HCT116 (cell line): ENCODE measurements at regions not wholly inside any gene's neighbourhood (a gene's known extent, or its start where the extent isn't known, plus 50 kb on each side); places are given as distances from the start of the nearest gene placed in this dataset.

Experiments used
- ATAC-seq: fragments of 200-7000 bp; cut with Tn5 transposase; 2 replicates; pipeline ENCODE4 v1.9.1; 2020; ENCODE audit warnings: mild to moderate bottlenecking, moderate library complexity
- BruUV-seq: library from RNA; stranded (reverse); fragments of 400-500 nt; replicated peaks from 2 replicates; lab custom pipeline; 2021; lab: Mats Ljungman, UMichigan
- CTCF ChIA-PET: fragments of 300-600 bp; sonication (Branson Sonifier 250); formaldehyde crosslinking; loops from one replicate; lab custom pipeline; 2021; ENCODE audit warnings: antibody characterized with exemption; lab: Charles Lee
- POLR2A ChIA-PET: fragments of 300-600, 350-600 bp; sonication (Branson Sonifier 250); formaldehyde crosslinking; loops from one replicate; lab custom pipeline; 2021; ENCODE audit warnings: antibody characterized with exemption; lab: Charles Lee
- RAD21 ChIA-PET, 2 experiments: fragments of 300-600 bp; sonication (Branson Sonifier 250); formaldehyde crosslinking; loops; one replicate each; lab custom pipeline; 2023; ENCODE audit warnings: low total read pairs in 2 of 2; ENCODE audit not compliant: uncharacterized antibody in 2 of 2, unreplicated experiment in 2 of 2, low non-redundant PET in 1 of 2; lab: Charles Lee
- DNase-seq: peaks from one replicate; pipeline ENCODE4 v3.0.0-alpha.2; 2010; ENCODE audit warnings: low read depth, low spot score
- H2AFZ ChIP-seq: fragments of 200-600 bp; shearing (Covaris generic), sonication (generic); 2 replicates; pipeline ENCODE4 v1.6.1; 2017; ENCODE audit warnings: low read depth, mixed run types, mixed read lengths, antibody characterized with exemption, low read length; ENCODE audit not compliant: poor library complexity, severe bottlenecking
- H3K27ac ChIP-seq: 2 replicates; pipeline ENCODE4 v1.5.1; 2012; ENCODE audit warnings: low read depth, low read length
- H3K27me3 ChIP-seq: fragments of 200-600 bp; sonication (generic); 2 replicates; pipeline ENCODE4 v1.6.1; 2016; ENCODE audit warnings: mixed run types, low read length, mixed read lengths; ENCODE audit not compliant: insufficient read depth
- H3K36me3 ChIP-seq, 2 experiments: fragments of 200-500 bp in 1 of 2; fragments of 200-600 bp in 1 of 2; sonication (Bioruptor generic) in 1 of 2; sonication (generic) in 1 of 2; 2 replicates each; pipeline versions ENCODE4 v1.5.1 to v1.6.1; 2014 to 2016; ENCODE audit warnings: low read length in 2 of 2, inconsistent platforms in 1 of 2, mixed read lengths in 1 of 2, mixed run types in 1 of 2; ENCODE audit not compliant: insufficient read depth in 2 of 2, control insufficient read depth in 1 of 2
- H3K4me1 ChIP-seq, 2 experiments: fragments of 200-600 bp in 1 of 2; sonication (generic) in 1 of 2; 2 replicates each; pipeline versions ENCODE4 v1.5.1 to v1.6.1; 2012 to 2017; ENCODE audit warnings: low read length in 2 of 2, inconsistent platforms in 1 of 2, mild to moderate bottlenecking in 1 of 2, mixed read lengths in 1 of 2, mixed run types in 1 of 2, moderate library complexity in 1 of 2; ENCODE audit not compliant: insufficient read depth in 2 of 2, control insufficient read depth in 1 of 2
- H3K4me2 ChIP-seq: fragments of 200-600 bp; sonication (generic); 2 replicates; pipeline ENCODE4 v1.6.1; 2017; ENCODE audit warnings: mixed run types, low read length, mixed read lengths
- H3K4me3 ChIP-seq, 2 experiments: fragments of 200-600 bp in 1 of 2; sonication (generic) in 1 of 2; replicated peaks in 1 of 2; 2 replicates each; pipeline ENCODE4 v1.5.1; 2011 to 2016; ENCODE audit warnings: low read length in 2 of 2, control low read depth in 1 of 2, low read depth in 1 of 2, mild to moderate bottlenecking in 1 of 2, mixed read lengths in 1 of 2, mixed run types in 1 of 2
- H3K79me2 ChIP-seq: fragments of 200-600 bp; sonication (generic); 2 replicates; pipeline ENCODE4 v1.6.1; 2017; ENCODE audit warnings: mild to moderate bottlenecking, mixed run types, low read length, moderate library complexity, mixed read lengths; ENCODE audit not compliant: insufficient read depth
- H3K9ac ChIP-seq: fragments of 200-600 bp; sonication (generic); 2 replicates; pipeline ENCODE4 v1.6.1; 2016; ENCODE audit warnings: low read length, mixed read lengths
- H3K9me2 ChIP-seq: fragments of 200-600 bp; sonication (generic), shearing (Covaris generic); 2 replicates; pipeline ENCODE4 v1.6.1; 2017; ENCODE audit warnings: mixed run types, mild to moderate bottlenecking, moderate library complexity; ENCODE audit not compliant: insufficient read depth
- H3K9me3 ChIP-seq, 2 experiments: fragments of 200-500 bp in 1 of 2; fragments of 200-600 bp in 1 of 2; sonication (Bioruptor generic) in 1 of 2; sonication (generic) in 1 of 2; 2 replicates each; pipeline ENCODE4 v1.6.1; 2014 to 2017; ENCODE audit warnings: low read length in 2 of 2, mixed read lengths in 2 of 2, inconsistent platforms in 1 of 2, low read depth in 1 of 2, mild to moderate bottlenecking in 1 of 2, mixed run types in 1 of 2, moderate library complexity in 1 of 2; ENCODE audit not compliant: control insufficient read depth in 1 of 2, insufficient read depth in 1 of 2
- H4K20me1 ChIP-seq: fragments of 200-600 bp; sonication (generic), shearing (Covaris generic); 2 replicates; pipeline ENCODE4 v1.6.1; 2017; ENCODE audit warnings: mixed run types, mild to moderate bottlenecking, moderate library complexity; ENCODE audit not compliant: insufficient read depth
- CBX3 ChIP-seq: IDR thresholded peaks from 2 replicates; pipeline ENCODE4 v1.6.1; 2012; ENCODE audit warnings: low read depth
- CTCF ChIP-seq, 3 experiments: fragments of 200-600 bp in 1 of 3; sonication (generic) in 1 of 3; IDR thresholded peaks in 2 of 3; conservative IDR thresholded peaks in 1 of 3; 2 replicates each; pipeline ENCODE4 v1.5.1; 2012 to 2017; ENCODE audit warnings: low read depth in 2 of 3, low read length in 2 of 3, antibody characterized with exemption in 1 of 3, borderline replicate concordance in 1 of 3, control low read depth in 1 of 3, mild to moderate bottlenecking in 1 of 3, mixed read lengths in 1 of 3, mixed run types in 1 of 3, moderate library complexity in 1 of 3; ENCODE audit not compliant: insufficient read depth in 1 of 3
- EGR1 ChIP-seq: IDR thresholded peaks from 2 replicates; pipeline ENCODE4 v1.6.1; 2012; ENCODE audit warnings: low read depth
- EZH2 ChIP-seq: fragments of 200-600 bp; sonication (generic); IDR thresholded peaks from 2 replicates; pipeline ENCODE4 v1.6.1; 2017; ENCODE audit warnings: antibody characterized with exemption, mixed run types
- FOSL1 ChIP-seq: IDR thresholded peaks from 2 replicates; pipeline ENCODE4 v1.6.1; 2012; ENCODE audit warnings: low read depth
- JUND ChIP-seq: IDR thresholded peaks from 2 replicates; pipeline ENCODE4 v1.6.1; 2012
- POLR2AphosphoS5 ChIP-seq: IDR thresholded peaks from 2 replicates; pipeline ENCODE4 v1.6.1; 2011; ENCODE audit warnings: mild to moderate bottlenecking, low read depth, low read length, moderate library complexity
- REST ChIP-seq: IDR thresholded peaks from 2 replicates; pipeline ENCODE4 v1.6.1; 2012; ENCODE audit warnings: low read depth
- SIN3A ChIP-seq: IDR thresholded peaks from 2 replicates; pipeline ENCODE4 v1.6.1; 2012; ENCODE audit warnings: low read depth
- SP1 ChIP-seq: IDR thresholded peaks from 2 replicates; pipeline ENCODE4 v1.6.1; 2012; ENCODE audit warnings: low read depth
- SRF ChIP-seq: IDR thresholded peaks from 2 replicates; pipeline ENCODE4 v1.6.1; 2012; ENCODE audit warnings: low read depth
- TCF7L2 ChIP-seq: IDR thresholded peaks from 2 replicates; pipeline ENCODE4 v1.7.0; 2011; ENCODE audit warnings: borderline replicate concordance, inconsistent platforms; ENCODE audit not compliant: insufficient read depth, insufficient read length; ENCODE audit errors: extremely low read depth
- ZBTB33 ChIP-seq: IDR thresholded peaks from 2 replicates; pipeline ENCODE4 v1.6.1; 2011; ENCODE audit warnings: mild to moderate bottlenecking, low read length, moderate library complexity; ENCODE audit not compliant: insufficient replicate concordance; ENCODE audit errors: extremely low read depth
- ZFX ChIP-seq: fragments of 450-650 bp; IDR thresholded peaks from 2 replicates; pipeline ENCODE4 v1.6.1; 2017
- ZNF274 ChIP-seq: fragments of 200-500 bp; sonication (Bioruptor generic); IDR thresholded peaks from 2 replicates; pipeline ENCODE4 v1.6.1; 2014; ENCODE audit warnings: mild to moderate bottlenecking, low read depth, low read length, inconsistent platforms
- intact Hi-C: fragments of 100-400 bp; cut with micrococcal nuclease; formaldehyde crosslinking; loops from 2 replicates; pipeline ENCODE4 v1.10.0; 2022

- H3K4me1 ChIP-seq: peaks cover 0 to 12% of the 10 kb centered on the region in 2 experiments; a peak in 1 of 4 replicates
- no peaks in the 10 kb centered on the region for H4K20me1 ChIP-seq
- ChIA-PET CTCF (no interaction called here), RAD21 (no interaction called here), POLR2A (no interaction called here)
- H3K79me2 ChIP-seq: no peaks in the 10 kb centered on the region
- H2AFZ ChIP-seq: no peak overlapping the region
- DNase-seq (no peak), ATAC-seq (no peak)
- no peaks in the 10 kb centered on the region for H3K9me2 ChIP-seq
- intact Hi-C loops: no loop called here
- no TSS peak for BruUV-seq
- H3K9ac ChIP-seq: no peak overlapping the region
- no peak overlapping the region for H3K4me2 ChIP-seq
- no peaks in the 10 kb centered on the region for H3K27me3 ChIP-seq
- H3K9me3 ChIP-seq: no peaks in the 10 kb centered on the region
- no peak overlapping the region for H3K4me3 ChIP-seq
- no peaks in the 10 kb centered on the region for H3K36me3 ChIP-seq
- H3K27ac ChIP-seq: no peak overlapping the region
- TF ChIP-seq CTCF (IDR thresholded peaks at IDR 0.05 in 2 of 3, conservative IDR thresholded peaks at IDR 0.05 in 1 of 3; ENCODE audit: borderline replicate concordance in 1 of 3, insufficient read depth in 1 of 3, low read depth in 2 of 3, low read length in 2 of 3) (no peak), FOSL1 (no peak), ZNF274 (no peak), TCF7L2 (no peak), SRF (no peak), POLR2AphosphoS5 (no peak), ZFX (no peak), REST (no peak), SIN3A (no peak), EZH2 (no peak), ZBTB33 (no peak), CBX3 (no peak), EGR1 (no peak), JUND (no peak), SP1 (no peak)
Measured at GRCh38 chr2:144085016-144085415, 434.9 kb downstream of the ZEB2 start.
